Chondrocyte (in vitro differentiated cells): ENCODE measurements at regions not wholly inside any gene's neighbourhood (a gene's known extent, or its start where the extent isn't known, plus 50 kb on each side); places are given as distances from the start of the nearest gene placed in this dataset.

Experiments
- DNase-seq: peaks from one replicate; pipeline ENCODE4 v3.0.0; 2021; ENCODE audit warnings: mixed read lengths, low spot score
- H3K27ac Mint-ChIP-seq: one replicate; pipeline ENCODE4 v1.8.0; 2021; ENCODE audit warnings: mild to moderate bottlenecking, moderate library complexity, mixed read lengths; ENCODE audit not compliant: unreplicated experiment
- H3K27me3 Mint-ChIP-seq: 2 replicates; pipeline ENCODE4 v1.8.0; 2021; ENCODE audit warnings: low read depth, mixed read lengths
- H3K36me3 Mint-ChIP-seq: 2 replicates; pipeline ENCODE4 v1.8.0; 2021; ENCODE audit warnings: low read depth, mixed read lengths
- H3K4me1 Mint-ChIP-seq: 2 replicates; pipeline ENCODE4 v1.8.0; 2021; ENCODE audit warnings: low read depth, mild to moderate bottlenecking, mixed read lengths
- H3K4me3 Mint-ChIP-seq: one replicate; pipeline ENCODE4 v1.8.0; 2021; ENCODE audit warnings: mild to moderate bottlenecking, moderate library complexity, mixed read lengths; ENCODE audit not compliant: unreplicated experiment
- H3K9me3 Mint-ChIP-seq: 2 replicates; pipeline ENCODE4 v1.8.0; 2021; ENCODE audit warnings: low read depth, mixed read lengths
- TF ChIP-seq, protein P1 (sequence below): fragments of 200-600 bp; sonication (generic); IDR thresholded peaks from 2 replicates; pipeline ENCODE4 v1.5.0; 2021; ENCODE audit warnings: antibody characterized with exemption, mild to moderate bottlenecking, moderate library complexity

DNA sequence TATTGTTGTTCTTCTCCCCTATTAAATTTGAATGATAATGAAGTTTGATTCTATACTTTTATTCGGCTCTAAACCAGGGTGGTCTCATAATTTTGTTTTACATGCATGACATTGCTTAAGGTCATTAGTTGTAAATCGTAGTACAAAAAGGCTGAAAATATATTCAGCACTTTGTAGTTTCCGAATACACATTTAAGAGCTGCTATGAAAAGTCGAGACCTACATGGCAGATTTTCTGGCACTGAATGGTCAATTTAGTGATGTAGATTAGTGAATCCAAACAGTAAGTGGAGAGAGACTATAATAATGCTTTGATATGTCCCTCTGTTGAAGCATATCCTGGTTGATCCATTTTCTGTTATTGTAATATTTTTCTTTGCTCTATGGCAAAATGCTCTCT is 254.0 kb upstream of the SOX2 start:
- Mint-ChIP-seq H3K4me1 (no peaks in the 10 kb centered on the region), H3K4me3 (no peak overlapping the region), H3K9me3 (no peaks in the 10 kb centered on the region), H3K27ac (no peak overlapping the region), H3K36me3 (no peaks in the 10 kb centered on the region), H3K27me3 (no peaks in the 10 kb centered on the region)
- TF ChIP-seq, protein P1, sequence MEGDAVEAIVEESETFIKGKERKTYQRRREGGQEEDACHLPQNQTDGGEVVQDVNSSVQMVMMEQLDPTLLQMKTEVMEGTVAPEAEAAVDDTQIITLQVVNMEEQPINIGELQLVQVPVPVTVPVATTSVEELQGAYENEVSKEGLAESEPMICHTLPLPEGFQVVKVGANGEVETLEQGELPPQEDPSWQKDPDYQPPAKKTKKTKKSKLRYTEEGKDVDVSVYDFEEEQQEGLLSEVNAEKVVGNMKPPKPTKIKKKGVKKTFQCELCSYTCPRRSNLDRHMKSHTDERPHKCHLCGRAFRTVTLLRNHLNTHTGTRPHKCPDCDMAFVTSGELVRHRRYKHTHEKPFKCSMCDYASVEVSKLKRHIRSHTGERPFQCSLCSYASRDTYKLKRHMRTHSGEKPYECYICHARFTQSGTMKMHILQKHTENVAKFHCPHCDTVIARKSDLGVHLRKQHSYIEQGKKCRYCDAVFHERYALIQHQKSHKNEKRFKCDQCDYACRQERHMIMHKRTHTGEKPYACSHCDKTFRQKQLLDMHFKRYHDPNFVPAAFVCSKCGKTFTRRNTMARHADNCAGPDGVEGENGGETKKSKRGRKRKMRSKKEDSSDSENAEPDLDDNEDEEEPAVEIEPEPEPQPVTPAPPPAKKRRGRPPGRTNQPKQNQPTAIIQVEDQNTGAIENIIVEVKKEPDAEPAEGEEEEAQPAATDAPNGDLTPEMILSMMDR = no peak
- DNase-seq = no peak

DNA sequence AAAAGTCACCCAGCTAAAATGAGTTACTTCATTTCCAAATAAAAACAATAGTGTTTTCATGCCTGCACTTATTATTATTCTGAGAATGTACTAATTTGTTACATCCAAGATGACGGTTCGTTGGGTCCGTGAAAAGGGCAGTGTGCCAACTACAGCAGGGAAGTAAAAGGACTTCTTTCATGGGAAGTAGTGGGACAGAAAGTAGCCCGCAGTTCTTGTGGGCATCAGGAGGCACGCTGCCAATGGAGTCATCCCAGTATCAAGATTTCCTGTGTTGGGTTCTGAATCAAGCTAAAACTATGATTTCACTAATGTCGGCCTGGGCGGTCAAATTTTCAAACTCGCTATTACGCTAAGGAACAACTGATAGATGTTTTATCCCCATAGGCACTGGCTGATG is 254.5 kb upstream of the SOX2 start:
- Mint-ChIP-seq H3K36me3 (no peaks in the 10 kb centered on the region), H3K27ac (no peak overlapping the region)

DNA sequence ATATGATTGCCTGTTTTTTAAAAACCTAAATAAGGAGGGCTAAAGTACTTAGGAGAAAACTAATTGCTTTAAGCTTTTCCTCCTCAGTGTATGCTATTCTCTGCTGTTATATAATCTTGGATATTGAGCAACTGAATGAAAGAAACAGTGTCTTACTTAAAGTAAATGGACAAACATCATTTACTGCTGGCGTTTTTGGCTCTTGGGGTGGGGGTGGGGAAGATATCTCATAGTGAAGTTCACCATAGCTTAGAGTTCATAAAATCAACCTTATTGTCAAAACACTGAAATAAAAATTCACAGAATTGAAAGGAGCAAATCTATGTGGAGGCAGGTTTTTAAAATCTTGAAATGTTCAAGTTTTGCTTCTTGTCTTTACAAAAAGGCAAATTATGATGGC is 256.4 kb upstream of the SOX2 start:
- TF ChIP-seq, protein P1 = no peak
- DNase-seq = no peak
- H3K9me3 Mint-ChIP-seq = peaks cover 6% of the 10 kb centered on the region
- no peaks in the 10 kb centered on the region for H3K36me3 Mint-ChIP-seq
- H3K4me1 Mint-ChIP-seq = no peaks in the 10 kb centered on the region
- no peak overlapping the region for H3K27ac Mint-ChIP-seq
- no peaks in the 10 kb centered on the region for H3K27me3 Mint-ChIP-seq
- no peak overlapping the region for H3K4me3 Mint-ChIP-seq

More for the DNA sequence above, 254.5 kb upstream of the SOX2 start:
- DNase-seq = no peak
- Mint-ChIP-seq H3K27me3 (no peaks in the 10 kb centered on the region), H3K9me3 (no peaks in the 10 kb centered on the region), H3K4me1 (no peaks in the 10 kb centered on the region), H3K4me3 (no peak overlapping the region)
- TF ChIP-seq, protein P1 = no peak

DNA sequence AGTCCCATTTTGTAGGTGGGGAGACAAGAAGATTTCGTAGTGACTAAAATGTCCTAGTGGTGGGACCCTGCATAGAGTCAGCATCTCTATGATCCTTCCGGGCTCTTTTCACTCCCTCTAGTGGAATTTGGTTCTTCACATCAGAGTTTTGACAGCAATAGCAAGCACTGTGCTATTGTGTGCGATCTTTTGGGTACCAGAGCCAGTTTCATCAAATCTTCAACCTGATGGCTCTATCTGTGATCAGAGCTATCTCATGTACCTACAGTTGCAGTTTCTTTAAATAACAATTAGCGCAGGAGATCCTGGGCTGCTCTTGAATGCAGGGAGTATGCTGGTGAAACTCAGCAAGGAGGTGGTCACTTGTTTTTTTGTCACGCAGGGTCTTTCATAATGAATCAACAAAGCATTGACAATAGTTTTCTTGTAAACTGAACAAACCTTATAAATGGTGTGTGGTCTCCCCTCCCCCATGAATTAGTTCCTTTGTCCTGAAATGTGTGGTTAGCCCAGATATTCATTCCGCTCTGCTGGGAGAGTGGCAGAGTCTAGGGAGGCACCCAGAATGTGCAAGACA is 257.2 kb upstream of the SOX2 start:
- DNase-seq = no peak
- H3K36me3 Mint-ChIP-seq = no peaks in the 10 kb centered on the region
- no peak overlapping the region for H3K27ac Mint-ChIP-seq
- no peaks in the 10 kb centered on the region for H3K27me3 Mint-ChIP-seq
- no peak overlapping the region for H3K4me3 Mint-ChIP-seq
- H3K9me3 Mint-ChIP-seq = peaks cover 6% of the 10 kb centered on the region
- no peaks in the 10 kb centered on the region for H3K4me1 Mint-ChIP-seq
- TF ChIP-seq, protein P1 = no peak

DNA sequence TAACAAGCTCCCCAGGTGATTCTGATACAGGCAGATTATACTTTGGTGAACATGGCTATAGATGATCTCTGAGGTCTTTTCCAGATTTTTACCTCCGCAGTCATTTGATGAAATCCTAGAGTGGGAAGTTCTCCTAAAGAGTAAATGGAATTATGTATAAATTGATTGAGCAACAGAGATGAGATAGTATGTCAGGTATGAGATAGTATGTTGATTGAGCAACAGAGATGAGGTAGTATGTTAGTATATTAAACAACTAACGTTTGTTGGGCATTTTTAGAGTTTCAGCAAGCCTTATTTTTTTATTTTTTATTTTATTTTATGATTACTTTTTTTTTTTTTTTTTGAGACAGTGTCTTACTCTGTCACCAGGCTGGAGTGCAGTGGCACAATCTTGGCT is 265.0 kb upstream of the SOX2 start:
- Mint-ChIP-seq H3K36me3 (no peaks in the 10 kb centered on the region), H3K4me1 (no peaks in the 10 kb centered on the region), H3K27ac (no peak overlapping the region), H3K9me3 (peaks cover 4% of the 10 kb centered on the region), H3K27me3 (peaks cover 2% of the 10 kb centered on the region), H3K4me3 (no peak overlapping the region)
- TF ChIP-seq, protein P1 = no peak
- no peak for DNase-seq
